GM12878 (cell line): ENCODE measurements at regions not wholly inside any gene's neighbourhood (a gene's known extent, or its start where the extent isn't known, plus 50 kb on each side); places are given as distances from the start of the nearest gene placed in this dataset.

Source experiments
- ATAC-seq: fragments of 200-7000 bp; cut with Tn5 transposase; 3 replicates; pipeline ENCODE4 v1.9.1; 2020; ENCODE audit warnings: mild to moderate bottlenecking, moderate library complexity
- BruUV-seq: library from RNA; stranded (reverse); fragments of 400-500 nt; replicated peaks from 2 replicates; lab custom pipeline; 2021; lab: Mats Ljungman, UMichigan
- CTCF ChIA-PET: fragments of 300-600 bp; sonication (Branson Sonifier 250); formaldehyde crosslinking; extraction: SDS; loops from one replicate; lab custom pipeline; 2021; ENCODE audit warnings: inconsistent platforms; lab: Yijun Ruan, JAX
- POLR2A ChIA-PET: fragments of 350-600 bp; formaldehyde crosslinking; extraction: SDS; loops from one replicate; lab custom pipeline; 2021; ENCODE audit warnings: inconsistent platforms; lab: Charles Lee
- RAD21 ChIA-PET: fragments of 300-600 bp; sonication (Branson Sonifier 250); formaldehyde crosslinking; loops from one replicate; lab custom pipeline; 2023; ENCODE audit warnings: antibody characterized with exemption; ENCODE audit not compliant: unreplicated experiment; lab: Charles Lee
- SMC1A ChIA-PET: fragments of 300-600 bp; sonication (Branson Sonifier 250); formaldehyde crosslinking; loops from one replicate; lab custom pipeline; 2023; ENCODE audit not compliant: unreplicated experiment, uncharacterized antibody; lab: Charles Lee
- DNase-seq: peaks from one replicate; pipeline ENCODE4 v3.0.0-alpha.2; 2011; ENCODE audit warnings: low read depth, low spot score
- FAIRE-seq: peaks from 3 replicates; lab custom pipeline; 2011; peaks lifted over from hg19 to GRCh38; lab: Jason Lieb, UNC
- H2AFZ ChIP-seq: 2 replicates; pipeline ENCODE4 v1.6.0; 2011; ENCODE audit warnings: low read depth, low read length, control low read depth; ENCODE audit not compliant: control insufficient read depth
- H3K27ac ChIP-seq: 2 replicates; pipeline ENCODE4 v1.5.1; 2011; ENCODE audit warnings: control low read depth; ENCODE audit not compliant: control insufficient read depth, insufficient read depth
- H3K27me3 ChIP-seq, 2 experiments: replicated peaks in 1 of 2; 2 replicates each; pipeline versions ENCODE4 v1.6.0 to v1.6.1; 2011; ENCODE audit warnings: low read length in 1 of 2; ENCODE audit not compliant: control insufficient read depth in 2 of 2, insufficient read depth in 2 of 2
- H3K36me3 ChIP-seq, 2 experiments: 2 replicates each; pipeline ENCODE4 v1.5.1; 2011; ENCODE audit warnings: low read length in 1 of 2; ENCODE audit not compliant: control insufficient read depth in 2 of 2, insufficient read depth in 2 of 2
- H3K4me1 ChIP-seq: 2 replicates; pipeline ENCODE4 v1.6.1; 2011; ENCODE audit warnings: mild to moderate bottlenecking, low read length, moderate library complexity, mixed read lengths; ENCODE audit not compliant: control insufficient read depth, insufficient read depth
- H3K4me2 ChIP-seq: 2 replicates; pipeline ENCODE4 v1.6.0; 2011; ENCODE audit warnings: control low read depth; ENCODE audit not compliant: control insufficient read depth, insufficient read depth
- H3K4me3 ChIP-seq: fragments of 200-600 bp; sonication (generic); 2 replicates; pipeline ENCODE4 v1.5.1; 2016
- H3K79me2 ChIP-seq: 2 replicates; pipeline ENCODE4 v1.6.0; 2011; ENCODE audit warnings: low read length; ENCODE audit not compliant: control insufficient read depth, insufficient read depth
- H3K9ac ChIP-seq: 2 replicates; pipeline ENCODE4 v1.8.0; 2011; ENCODE audit warnings: low read length, control low read depth, mixed read lengths; ENCODE audit not compliant: control insufficient read depth, insufficient read depth
- H3K9me3 ChIP-seq: replicated peaks from 3 replicates; pipeline ENCODE4 v1.5.1; 2011; ENCODE audit warnings: mild to moderate bottlenecking, low read length; ENCODE audit not compliant: control insufficient read depth, insufficient read depth
- H4K20me1 ChIP-seq: 2 replicates; pipeline ENCODE4 v1.6.0; 2011; ENCODE audit not compliant: control insufficient read depth, insufficient read depth
- ATF7 ChIP-seq: fragments of 450-650 bp; IDR thresholded peaks from 2 replicates; pipeline ENCODE4 v1.6.1; 2016; ENCODE audit warnings: low read depth, mild to moderate bottlenecking
- BHLHE40 ChIP-seq, 2 experiments: fragments of 450-650 bp in 1 of 2; IDR thresholded peaks; 2 replicates each; pipeline ENCODE4 v1.6.1; 2011 to 2017; ENCODE audit warnings: low read depth in 2 of 2, borderline replicate concordance in 1 of 2, improper control_type of control experiment in 1 of 2, low read length in 1 of 2, mild to moderate bottlenecking in 1 of 2
- CEBPB ChIP-seq, 2 experiments: fragments of 150-350 bp in 1 of 2; IDR thresholded peaks; 2 replicates each; pipeline ENCODE4 v1.6.1; 2012 to 2014; ENCODE audit warnings: low read depth in 2 of 2, low read length in 2 of 2, borderline replicate concordance in 1 of 2, inconsistent platforms in 1 of 2
- CREM ChIP-seq: IDR thresholded peaks from 2 replicates; pipeline ENCODE4 v1.6.1; 2014; ENCODE audit warnings: antibody characterized with exemption, low read depth
- FOS ChIP-seq: IDR thresholded peaks from 3 replicates; pipeline ENCODE4 v1.6.1; 2011; ENCODE audit warnings: borderline replicate concordance; ENCODE audit not compliant: insufficient read length; ENCODE audit errors: extremely low read depth
- FOXK2 ChIP-seq: fragments of 450-650 bp; IDR thresholded peaks from 2 replicates; pipeline ENCODE4 v1.6.1; 2017; ENCODE audit warnings: mild to moderate bottlenecking, moderate library complexity
- JUNB ChIP-seq: IDR thresholded peaks from 2 replicates; pipeline ENCODE4 v1.6.1; 2016; ENCODE audit warnings: antibody characterized with exemption, mild to moderate bottlenecking
- MTA3 ChIP-seq: IDR thresholded peaks from 2 replicates; pipeline ENCODE4 v1.6.1; 2012; ENCODE audit warnings: low read length, inconsistent platforms, borderline replicate concordance
- NFYA ChIP-seq: IDR thresholded peaks from 2 replicates; pipeline ENCODE4 v1.6.1; 2011; ENCODE audit warnings: low read depth, mild to moderate bottlenecking, low read length, improper control_type of control experiment, borderline replicate concordance
- PML ChIP-seq: IDR thresholded peaks from 2 replicates; pipeline ENCODE4 v1.6.1; 2012; ENCODE audit warnings: low read length, inconsistent platforms
- POLR2AphosphoS2 ChIP-seq: IDR thresholded peaks from 2 replicates; pipeline ENCODE4 v1.6.1; 2011; ENCODE audit warnings: low read depth, mild to moderate bottlenecking, low read length, improper control_type of control experiment, moderate library complexity
- RAD51 ChIP-seq: fragments of 450-650 bp; IDR thresholded peaks from 2 replicates; pipeline ENCODE4 v1.6.1; 2016; ENCODE audit warnings: moderate library complexity, mild to moderate bottlenecking, inconsistent platforms
- RB1 ChIP-seq: fragments of 450-650 bp; formaldehyde crosslinking; IDR thresholded peaks from 2 replicates; pipeline ENCODE4 v1.6.1; 2017; ENCODE audit warnings: mild to moderate bottlenecking, borderline replicate concordance
- SP1 ChIP-seq: IDR thresholded peaks from one replicate; pipeline ENCODE4 v1.6.1; 2011; ENCODE audit warnings: low read depth, low read length
- TAF1 ChIP-seq: IDR thresholded peaks from 2 replicates; pipeline ENCODE4 v1.6.1; 2011; ENCODE audit warnings: mild to moderate bottlenecking, low read depth, low read length, borderline replicate concordance
- TBL1XR1 ChIP-seq: IDR thresholded peaks from 2 replicates; pipeline ENCODE4 v1.6.1; 2012; ENCODE audit warnings: low read depth, low read length, improper control_type of control experiment
- TCF7 ChIP-seq: IDR thresholded peaks from 2 replicates; pipeline ENCODE4 v1.6.1; 2014; ENCODE audit warnings: antibody characterized with exemption, borderline replicate concordance
- YBX1 ChIP-seq: fragments of 450-650 bp; IDR thresholded peaks from 2 replicates; pipeline ENCODE4 v1.6.1; 2016; ENCODE audit warnings: antibody characterized with exemption
- ZNF622 ChIP-seq: fragments of 450-650 bp; IDR thresholded peaks from 2 replicates; pipeline ENCODE4 v1.6.1; 2017; ENCODE audit warnings: mild to moderate bottlenecking, inconsistent platforms
- WGBS: methylation state at CpG from one replicate; pipeline ENCODE4 v1.1.6; 2016; ENCODE audit warnings: low lambda C conversion rate; ENCODE audit not compliant: insufficient replicate concordance, insufficient coverage; ENCODE audit errors: missing lambda C conversion rate; 5-methylcytosine and 5-hydroxymethylcytosine counted together
- in situ Hi-C: fragments of 300-500 bp; cut with MboI; formaldehyde crosslinking; loops from 9 replicates; pipeline ENCODE4 v1.14.3; 2018; ENCODE audit warnings: mixed read lengths
- intact Hi-C: fragments of 100-400 bp; cut with micrococcal nuclease; formaldehyde crosslinking; loops from one replicate; pipeline ENCODE4 v1.14.2; 2022; ENCODE audit not compliant: unreplicated experiment
- TF ChIP-seq, protein P1 (sequence below): fragments of 450-650 bp; IDR thresholded peaks from 2 replicates; pipeline ENCODE4 v1.6.1; 2017; ENCODE audit warnings: mild to moderate bottlenecking
- TF ChIP-seq, protein P2 (sequence below): fragments of 450-650 bp; IDR thresholded peaks from 2 replicates; pipeline ENCODE4 v1.6.1; 2014; ENCODE audit warnings: mild to moderate bottlenecking
- TF ChIP-seq, protein P3 (sequence below): IDR thresholded peaks from 2 replicates; pipeline ENCODE4 v1.6.1; 2012; ENCODE audit warnings: low read depth, low read length, improper control_type of control experiment
- TF ChIP-seq, protein P4 (sequence below): fragments of 150-350 bp; IDR thresholded peaks from 2 replicates; pipeline ENCODE4 v1.6.1; 2014; ENCODE audit warnings: mild to moderate bottlenecking, low read depth, low read length

DNA sequence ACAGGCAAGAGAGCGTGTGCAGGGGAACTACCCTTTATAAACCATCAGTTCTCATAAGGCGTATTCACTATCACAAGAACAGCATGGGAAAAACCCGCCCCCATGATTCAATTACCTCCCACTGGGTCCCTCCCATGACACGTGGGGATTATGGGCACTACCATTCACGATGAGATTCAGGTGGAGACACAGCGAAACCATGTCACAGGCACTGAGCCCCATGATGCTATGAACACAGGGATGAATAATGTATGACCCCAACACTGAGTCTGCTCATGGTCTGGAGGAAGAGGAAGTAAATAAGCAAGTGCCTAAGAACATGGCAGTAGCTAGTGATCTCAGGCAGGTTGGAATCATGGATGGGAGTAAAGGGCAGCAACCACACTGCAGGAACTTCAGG lies 281.0 kb upstream of the ZNF462 start:
- BruUV-seq: no TSS peak
- intact Hi-C loops: no loop called here
- WGBS: 6% methylated on average over 6 of the region's 6 CpGs
- CTCF ChIA-PET: no interaction called here
- H2AFZ ChIP-seq: no peak overlapping the region
- SMC1A ChIA-PET: interaction anchor here (3.5 kb wide), 1 partner anchor 14 kb away, joined by 10 read pairs; no protein-coding TSS in a partner anchor
- H3K27ac ChIP-seq: no peak overlapping the region
- RAD21 ChIA-PET: no interaction called here
- FAIRE-seq (no peak), ATAC-seq (peak; percentile 70), DNase-seq (no peak)
- no peak overlapping the region for H3K9ac ChIP-seq
- H3K9me3 ChIP-seq: no peaks in the 10 kb centered on the region; the same call in 2 of the 3 replicates
- H3K4me1 ChIP-seq: no peaks in the 10 kb centered on the region
- in situ Hi-C loops: no loop called here
- H3K79me2 ChIP-seq: no peaks in the 10 kb centered on the region
- H3K36me3 ChIP-seq: no peaks in the 10 kb centered on the region
- no peak overlapping the region for H3K4me2 ChIP-seq
- H3K27me3 ChIP-seq: no peaks in the 10 kb centered on the region
- POLR2A ChIA-PET: no interaction called here
- H4K20me1 ChIP-seq: no peaks in the 10 kb centered on the region
- H3K4me3 ChIP-seq: no peak overlapping the region
- TF ChIP-seq MTA3: no peak
- peak; percentile 73 for TF ChIP-seq ATF7
- TF ChIP-seq PML: no peak
- 0 out of 4 replicates have a peak, but pooled peaks of 1 of the 2 experiments have one; percentile 6 for TF ChIP-seq BHLHE40 (IDR thresholded peaks at IDR 0.05; ENCODE audit: borderline replicate concordance in 1 of 2, low read depth in 2 of 2, low read length in 1 of 2)
- TF ChIP-seq YBX1: no peak
- TF ChIP-seq FOS: no peak
- no peak for TF ChIP-seq POLR2AphosphoS2
- TF ChIP-seq NFYA: no peak
- no peak for TF ChIP-seq CEBPB (IDR thresholded peaks at IDR 0.05; ENCODE audit: borderline replicate concordance in 1 of 2, low read depth in 2 of 2, low read length in 2 of 2)
- no peak for TF ChIP-seq SP1
- TF ChIP-seq FOXK2: peak; percentile 56; the same call in 1 of the 2 replicates
- TF ChIP-seq, protein P1, sequence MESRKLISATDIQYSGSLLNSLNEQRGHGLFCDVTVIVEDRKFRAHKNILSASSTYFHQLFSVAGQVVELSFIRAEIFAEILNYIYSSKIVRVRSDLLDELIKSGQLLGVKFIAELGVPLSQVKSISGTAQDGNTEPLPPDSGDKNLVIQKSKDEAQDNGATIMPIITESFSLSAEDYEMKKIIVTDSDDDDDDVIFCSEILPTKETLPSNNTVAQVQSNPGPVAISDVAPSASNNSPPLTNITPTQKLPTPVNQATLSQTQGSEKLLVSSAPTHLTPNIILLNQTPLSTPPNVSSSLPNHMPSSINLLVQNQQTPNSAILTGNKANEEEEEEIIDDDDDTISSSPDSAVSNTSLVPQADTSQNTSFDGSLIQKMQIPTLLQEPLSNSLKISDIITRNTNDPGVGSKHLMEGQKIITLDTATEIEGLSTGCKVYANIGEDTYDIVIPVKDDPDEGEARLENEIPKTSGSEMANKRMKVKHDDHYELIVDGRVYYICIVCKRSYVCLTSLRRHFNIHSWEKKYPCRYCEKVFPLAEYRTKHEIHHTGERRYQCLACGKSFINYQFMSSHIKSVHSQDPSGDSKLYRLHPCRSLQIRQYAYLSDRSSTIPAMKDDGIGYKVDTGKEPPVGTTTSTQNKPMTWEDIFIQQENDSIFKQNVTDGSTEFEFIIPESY: no peak
- no peak for TF ChIP-seq TBL1XR1
- TF ChIP-seq CREM: no peak
- TF ChIP-seq JUNB: no peak
- TF ChIP-seq, protein P2, sequence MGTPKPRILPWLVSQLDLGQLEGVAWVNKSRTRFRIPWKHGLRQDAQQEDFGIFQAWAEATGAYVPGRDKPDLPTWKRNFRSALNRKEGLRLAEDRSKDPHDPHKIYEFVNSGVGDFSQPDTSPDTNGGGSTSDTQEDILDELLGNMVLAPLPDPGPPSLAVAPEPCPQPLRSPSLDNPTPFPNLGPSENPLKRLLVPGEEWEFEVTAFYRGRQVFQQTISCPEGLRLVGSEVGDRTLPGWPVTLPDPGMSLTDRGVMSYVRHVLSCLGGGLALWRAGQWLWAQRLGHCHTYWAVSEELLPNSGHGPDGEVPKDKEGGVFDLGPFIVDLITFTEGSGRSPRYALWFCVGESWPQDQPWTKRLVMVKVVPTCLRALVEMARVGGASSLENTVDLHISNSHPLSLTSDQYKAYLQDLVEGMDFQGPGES: no peak
- peak; percentile 51; the same call in 1 of the 2 replicates for TF ChIP-seq RAD51
- TF ChIP-seq, protein P3, sequence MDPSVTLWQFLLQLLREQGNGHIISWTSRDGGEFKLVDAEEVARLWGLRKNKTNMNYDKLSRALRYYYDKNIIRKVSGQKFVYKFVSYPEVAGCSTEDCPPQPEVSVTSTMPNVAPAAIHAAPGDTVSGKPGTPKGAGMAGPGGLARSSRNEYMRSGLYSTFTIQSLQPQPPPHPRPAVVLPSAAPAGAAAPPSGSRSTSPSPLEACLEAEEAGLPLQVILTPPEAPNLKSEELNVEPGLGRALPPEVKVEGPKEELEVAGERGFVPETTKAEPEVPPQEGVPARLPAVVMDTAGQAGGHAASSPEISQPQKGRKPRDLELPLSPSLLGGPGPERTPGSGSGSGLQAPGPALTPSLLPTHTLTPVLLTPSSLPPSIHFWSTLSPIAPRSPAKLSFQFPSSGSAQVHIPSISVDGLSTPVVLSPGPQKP: no peak
- TF ChIP-seq ZNF622: no peak
- no peak for TF ChIP-seq TCF7
- no peak for TF ChIP-seq RB1
- TF ChIP-seq, protein P4, sequence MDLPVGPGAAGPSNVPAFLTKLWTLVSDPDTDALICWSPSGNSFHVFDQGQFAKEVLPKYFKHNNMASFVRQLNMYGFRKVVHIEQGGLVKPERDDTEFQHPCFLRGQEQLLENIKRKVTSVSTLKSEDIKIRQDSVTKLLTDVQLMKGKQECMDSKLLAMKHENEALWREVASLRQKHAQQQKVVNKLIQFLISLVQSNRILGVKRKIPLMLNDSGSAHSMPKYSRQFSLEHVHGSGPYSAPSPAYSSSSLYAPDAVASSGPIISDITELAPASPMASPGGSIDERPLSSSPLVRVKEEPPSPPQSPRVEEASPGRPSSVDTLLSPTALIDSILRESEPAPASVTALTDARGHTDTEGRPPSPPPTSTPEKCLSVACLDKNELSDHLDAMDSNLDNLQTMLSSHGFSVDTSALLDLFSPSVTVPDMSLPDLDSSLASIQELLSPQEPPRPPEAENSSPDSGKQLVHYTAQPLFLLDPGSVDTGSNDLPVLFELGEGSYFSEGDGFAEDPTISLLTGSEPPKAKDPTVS: no peak
- TF ChIP-seq TAF1: no peak
